IMR-90 (cell line): ENCODE measurements at regions not wholly inside any gene's neighbourhood (a gene's known extent, or its start where the extent isn't known, plus 50 kb on each side); places are given as distances from the start of the nearest gene placed in this dataset.

Experiments
- ATAC-seq: fragments of 200-7000 bp; cut with Tn5 transposase; 2 replicates; pipeline ENCODE4 v1.9.1; 2020; ENCODE audit warnings: low read depth, mild to moderate bottlenecking, moderate library complexity
- BruUV-seq: library from RNA; stranded (reverse); fragments of 400-500 nt; replicated peaks from 2 replicates; lab custom pipeline; 2021; lab: Mats Ljungman, UMichigan
- CTCF ChIA-PET: fragments of 300-600 bp; formaldehyde crosslinking; extraction: SDS; loops from one replicate; lab custom pipeline; 2021; ENCODE audit warnings: antibody characterized with exemption; lab: Yijun Ruan, JAX
- POLR2A ChIA-PET: fragments of 300-600 bp; sonication (Branson Sonifier 250); formaldehyde crosslinking; loops from one replicate; lab custom pipeline; 2022; ENCODE audit warnings: antibody characterized with exemption; ENCODE audit not compliant: unreplicated experiment; lab: Charles Lee
- DNase-seq: peaks from one replicate; pipeline ENCODE4 v3.0.0; 2013
- H2AFZ ChIP-seq: replicated peaks from 2 replicates; pipeline ENCODE3; 2013; ENCODE audit warnings: low read length, mild to moderate bottlenecking; ENCODE audit not compliant: poor library complexity
- H2AK5ac ChIP-seq: 2 replicates; pipeline ENCODE4 v1.6.1; 2013; ENCODE audit warnings: low read depth, low read length, inconsistent platforms
- H2AK9ac ChIP-seq: replicated peaks from 2 replicates; pipeline ENCODE3; 2013; ENCODE audit warnings: mild to moderate bottlenecking, low read depth, low read length, moderate library complexity; ENCODE audit not compliant: poor library complexity
- H2BK120ac ChIP-seq: 2 replicates; pipeline ENCODE4 v1.6.1; 2013; ENCODE audit warnings: low read depth, low read length, inconsistent platforms
- H2BK15ac ChIP-seq: 3 replicates; pipeline ENCODE4 v1.6.1; 2013; ENCODE audit warnings: low read depth, low read length, inconsistent platforms
- H2BK20ac ChIP-seq: 2 replicates; pipeline ENCODE4 v1.6.1; 2013; ENCODE audit warnings: low read depth, mild to moderate bottlenecking, inconsistent platforms, low read length, moderate library complexity
- H2BK5ac ChIP-seq: 2 replicates; pipeline ENCODE4 v1.6.1; 2013; ENCODE audit warnings: mild to moderate bottlenecking, low read depth, low read length, inconsistent platforms; ENCODE audit not compliant: poor library complexity, severe bottlenecking
- H3K14ac ChIP-seq: replicated peaks from 2 replicates; pipeline ENCODE4 v1.6.1; 2013; ENCODE audit warnings: low read depth, low read length, inconsistent platforms
- H3K18ac ChIP-seq: 2 replicates; pipeline ENCODE4 v1.6.1; 2013; ENCODE audit warnings: low read depth, low read length, control low read depth
- H3K23ac ChIP-seq: 2 replicates; pipeline ENCODE4 v1.6.1; 2013; ENCODE audit warnings: low read depth, low read length, inconsistent platforms
- H3K27ac ChIP-seq: 2 replicates; pipeline ENCODE4 v1.5.1; 2013; ENCODE audit warnings: mild to moderate bottlenecking, control low read depth, low read length; ENCODE audit not compliant: insufficient read depth
- H3K27me3 ChIP-seq: 2 replicates; pipeline ENCODE4 v1.6.1; 2013; ENCODE audit warnings: low read length; ENCODE audit not compliant: control insufficient read depth, insufficient read depth
- H3K36me3 ChIP-seq: 2 replicates; pipeline ENCODE4 v1.6.1; 2013; ENCODE audit warnings: low read length, mixed read lengths; ENCODE audit not compliant: control insufficient read depth, insufficient read depth
- H3K4ac ChIP-seq: 2 replicates; pipeline ENCODE4 v1.6.1; 2013; ENCODE audit warnings: low read depth, low read length, inconsistent platforms
- H3K4me1 ChIP-seq: 2 replicates; pipeline ENCODE4 v1.6.1; 2013; ENCODE audit warnings: low read length, mixed read lengths; ENCODE audit not compliant: control insufficient read depth, insufficient read depth
- H3K4me2 ChIP-seq: 2 replicates; pipeline ENCODE4 v1.6.1; 2013; ENCODE audit warnings: low read depth, mild to moderate bottlenecking, control low read depth, low read length, moderate library complexity
- H3K4me3 ChIP-seq: 2 replicates; pipeline ENCODE4 v1.5.1; 2013; ENCODE audit warnings: low read depth, mild to moderate bottlenecking, control low read depth, low read length, moderate library complexity; ENCODE audit not compliant: insufficient read depth
- H3K56ac ChIP-seq: 2 replicates; pipeline ENCODE4 v1.6.1; 2013; ENCODE audit warnings: low read length, inconsistent platforms; ENCODE audit not compliant: insufficient read depth; ENCODE audit errors: extremely low read depth
- H3K79me1 ChIP-seq, 2 experiments: 2 replicates each; pipeline ENCODE4 v1.6.1; 2013; ENCODE audit warnings: low read length in 2 of 2, inconsistent platforms in 1 of 2, low read depth in 1 of 2
- H3K9ac ChIP-seq: 2 replicates; pipeline ENCODE4 v1.6.1; 2013; ENCODE audit warnings: low read depth, low read length, control low read depth
- H3K9me1 ChIP-seq: 2 replicates; pipeline ENCODE4 v1.6.1; 2013; ENCODE audit warnings: low read length, inconsistent platforms; ENCODE audit not compliant: insufficient read depth
- H3K9me3 ChIP-seq: 2 replicates; pipeline ENCODE4 v1.6.1; 2013; ENCODE audit warnings: low read length; ENCODE audit not compliant: control insufficient read depth, insufficient read depth
- H4K20me1 ChIP-seq: 2 replicates; pipeline ENCODE4 v1.6.1; 2013; ENCODE audit warnings: low read length, inconsistent platforms; ENCODE audit not compliant: insufficient read depth
- H4K5ac ChIP-seq: 2 replicates; pipeline ENCODE4 v1.6.1; 2013; ENCODE audit warnings: mild to moderate bottlenecking, low read depth, low read length, control low read depth
- H4K8ac ChIP-seq, 2 experiments: 2 replicates each; pipeline ENCODE4 v1.6.1; 2013; ENCODE audit warnings: low read depth in 2 of 2, low read length in 2 of 2, control low read depth in 1 of 2, inconsistent platforms in 1 of 2
- H4K91ac ChIP-seq: 2 replicates; pipeline ENCODE4 v1.6.1; 2013; ENCODE audit warnings: low read depth, low read length, inconsistent platforms; ENCODE audit not compliant: insufficient read depth
- BHLHE40 ChIP-seq: fragments of 150-350 bp; IDR thresholded peaks from 2 replicates; pipeline ENCODE4 v1.6.1; 2016; ENCODE audit warnings: mild to moderate bottlenecking, low read depth, low read length
- CEBPB ChIP-seq: IDR thresholded peaks from 2 replicates; pipeline ENCODE4 v1.6.1; 2012; ENCODE audit warnings: low read depth, low read length, improper control_type of control experiment
- CHD1 ChIP-seq: IDR thresholded peaks from 2 replicates; pipeline ENCODE4 v1.6.1; 2012; ENCODE audit warnings: low read depth, low read length, improper control_type of control experiment
- MAFK ChIP-seq: IDR thresholded peaks from 2 replicates; pipeline ENCODE4 v1.6.1; 2012; ENCODE audit warnings: low read depth, low read length, improper control_type of control experiment
- MAZ ChIP-seq: IDR thresholded peaks from 2 replicates; pipeline ENCODE4 v1.6.1; 2012; ENCODE audit warnings: low read depth, mild to moderate bottlenecking, low read length, improper control_type of control experiment, moderate library complexity, borderline replicate concordance
- NFE2L2 ChIP-seq: fragments of 150-350 bp; IDR thresholded peaks from 2 replicates; pipeline ENCODE4 v1.6.1; 2016; ENCODE audit warnings: low read depth, mild to moderate bottlenecking, low read length
- POLR2A ChIP-seq: IDR thresholded peaks from 2 replicates; pipeline ENCODE4 v1.6.1; 2012; ENCODE audit warnings: mild to moderate bottlenecking, low read depth, low read length
- RAD21 ChIP-seq: IDR thresholded peaks from 2 replicates; pipeline ENCODE4 v1.6.1; 2012; ENCODE audit warnings: low read length, improper control_type of control experiment
- dilution Hi-C: fragments of 300-500 bp; cut with HindIII; formaldehyde crosslinking; loops from one replicate; pipeline ENCODE4 v1.14.3; 2018; ENCODE audit warnings: low sequenced_read_pairs; ENCODE audit not compliant: unreplicated experiment
- in situ Hi-C: fragments of 300-500 bp; cut with MboI; formaldehyde crosslinking; loops from 3 replicates; pipeline ENCODE4 v1.14.3; 2019; ENCODE audit warnings: low sequenced_read_pairs, inconsistent platforms, mixed read lengths
- intact Hi-C: fragments of 100-400 bp; cut with micrococcal nuclease; formaldehyde crosslinking; loops from 2 replicates; pipeline ENCODE4 v1.10.0; 2022
- TF ChIP-seq, protein P1 (sequence below): conservative IDR thresholded peaks from 2 replicates; pipeline ENCODE4 v1.5.1; 2012; ENCODE audit warnings: mild to moderate bottlenecking, low read depth, low read length, improper control_type of control experiment
- TF ChIP-seq, protein P2 (sequence below): fragments of 150-350 bp; IDR thresholded peaks from 2 replicates; pipeline ENCODE4 v1.6.1; 2016; ENCODE audit warnings: low read depth, mild to moderate bottlenecking, low read length, moderate library complexity, borderline replicate concordance

DNA sequence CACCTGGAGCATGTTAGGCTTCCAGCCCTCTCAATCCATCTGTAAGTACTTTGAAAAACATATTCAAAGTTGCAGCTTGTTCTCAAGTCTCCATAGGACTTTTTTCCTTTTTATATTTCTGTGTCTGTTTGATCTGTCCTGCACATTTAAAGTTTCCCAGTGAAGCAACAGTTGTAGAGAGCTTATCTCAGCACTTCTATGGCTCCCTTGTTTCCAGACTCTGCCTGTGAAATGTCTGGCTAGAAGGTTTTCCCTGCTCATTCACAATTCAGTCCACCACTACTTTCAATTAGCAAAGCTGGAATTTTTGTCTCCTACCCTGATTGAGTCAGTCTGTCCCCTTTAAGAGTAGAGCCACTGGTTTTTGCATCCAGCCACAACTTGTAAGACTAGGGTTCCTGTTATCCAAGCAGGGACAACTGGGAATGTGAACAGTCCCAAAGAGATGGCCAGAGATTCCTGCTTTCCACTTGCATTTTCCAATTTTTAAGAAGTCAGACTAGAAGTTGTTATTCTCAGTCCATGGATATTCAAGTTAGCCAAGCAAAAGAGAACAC is 116.1 kb downstream of the GASK1B start:
- H3K4me1 ChIP-seq: no peaks in the 10 kb centered on the region; the same call in 1 of the 2 replicates
- no peaks in the 10 kb centered on the region for H3K36me3 ChIP-seq
- H4K8ac ChIP-seq: no peak overlapping the region
- no peaks in the 10 kb centered on the region for H3K27me3 ChIP-seq
- H4K20me1 ChIP-seq: no peaks in the 10 kb centered on the region
- ChIA-PET POLR2A (no interaction called here), CTCF (no interaction called here)
- no peak for ATAC-seq
- H3K56ac ChIP-seq: no peak overlapping the region
- no peak overlapping the region for H2AK5ac ChIP-seq
- H3K14ac ChIP-seq: no peak overlapping the region
- no peak overlapping the region; the same call in 1 of the 2 replicates for H2BK20ac ChIP-seq
- H2BK120ac ChIP-seq: no peak overlapping the region
- H2BK15ac ChIP-seq: no peak overlapping the region
- H3K9me1 ChIP-seq: no peaks in the 10 kb centered on the region
- BruUV-seq: no TSS peak
- no peak overlapping the region for H2BK5ac ChIP-seq
- H3K79me1 ChIP-seq: no peaks in the 10 kb centered on the region
- TF ChIP-seq, protein P1, sequence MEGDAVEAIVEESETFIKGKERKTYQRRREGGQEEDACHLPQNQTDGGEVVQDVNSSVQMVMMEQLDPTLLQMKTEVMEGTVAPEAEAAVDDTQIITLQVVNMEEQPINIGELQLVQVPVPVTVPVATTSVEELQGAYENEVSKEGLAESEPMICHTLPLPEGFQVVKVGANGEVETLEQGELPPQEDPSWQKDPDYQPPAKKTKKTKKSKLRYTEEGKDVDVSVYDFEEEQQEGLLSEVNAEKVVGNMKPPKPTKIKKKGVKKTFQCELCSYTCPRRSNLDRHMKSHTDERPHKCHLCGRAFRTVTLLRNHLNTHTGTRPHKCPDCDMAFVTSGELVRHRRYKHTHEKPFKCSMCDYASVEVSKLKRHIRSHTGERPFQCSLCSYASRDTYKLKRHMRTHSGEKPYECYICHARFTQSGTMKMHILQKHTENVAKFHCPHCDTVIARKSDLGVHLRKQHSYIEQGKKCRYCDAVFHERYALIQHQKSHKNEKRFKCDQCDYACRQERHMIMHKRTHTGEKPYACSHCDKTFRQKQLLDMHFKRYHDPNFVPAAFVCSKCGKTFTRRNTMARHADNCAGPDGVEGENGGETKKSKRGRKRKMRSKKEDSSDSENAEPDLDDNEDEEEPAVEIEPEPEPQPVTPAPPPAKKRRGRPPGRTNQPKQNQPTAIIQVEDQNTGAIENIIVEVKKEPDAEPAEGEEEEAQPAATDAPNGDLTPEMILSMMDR: no peak
- TF ChIP-seq MAFK (no peak), MAZ (no peak), BHLHE40 (no peak), CEBPB (no peak), POLR2A (no peak), CHD1 (no peak), NFE2L2 (no peak), RAD21 (no peak)
- TF ChIP-seq, protein P2, sequence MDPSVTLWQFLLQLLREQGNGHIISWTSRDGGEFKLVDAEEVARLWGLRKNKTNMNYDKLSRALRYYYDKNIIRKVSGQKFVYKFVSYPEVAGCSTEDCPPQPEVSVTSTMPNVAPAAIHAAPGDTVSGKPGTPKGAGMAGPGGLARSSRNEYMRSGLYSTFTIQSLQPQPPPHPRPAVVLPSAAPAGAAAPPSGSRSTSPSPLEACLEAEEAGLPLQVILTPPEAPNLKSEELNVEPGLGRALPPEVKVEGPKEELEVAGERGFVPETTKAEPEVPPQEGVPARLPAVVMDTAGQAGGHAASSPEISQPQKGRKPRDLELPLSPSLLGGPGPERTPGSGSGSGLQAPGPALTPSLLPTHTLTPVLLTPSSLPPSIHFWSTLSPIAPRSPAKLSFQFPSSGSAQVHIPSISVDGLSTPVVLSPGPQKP: no peak
- dilution Hi-C loops (no loop called here), in situ Hi-C loops (no loop called here), intact Hi-C loops (no loop called here)
- H2AK9ac ChIP-seq: no peak overlapping the region
- H3K9ac ChIP-seq: no peak overlapping the region
- H4K91ac ChIP-seq: no peak overlapping the region
- no peak overlapping the region; the same call in 1 of the 2 replicates for H4K5ac ChIP-seq
- DNase-seq: no peak
- H2AFZ ChIP-seq: no peak overlapping the region
- no peak overlapping the region for H3K4ac ChIP-seq
- no peak overlapping the region; the same call in 1 of the 2 replicates for H3K4me2 ChIP-seq
- peak overlapping the region; percentile 59 for H3K18ac ChIP-seq
- no peaks in the 10 kb centered on the region for H3K9me3 ChIP-seq
- H3K23ac ChIP-seq: no peak overlapping the region
- no peak overlapping the region for H3K27ac ChIP-seq
- H3K4me3 ChIP-seq: no peak overlapping the region
